GM18868 (cell line): ENCODE measurements at regions not wholly inside any gene's neighbourhood (a gene's known extent, or its start where the extent isn't known, plus 50 kb on each side); places are given as distances from the start of the nearest gene placed in this dataset.

Source experiments
- ATAC-seq: cut with Tn5 transposase; IDR thresholded peaks from one replicate; pipeline ENCODE4 v1.9.1; 2021; ENCODE audit warnings: mild to moderate bottlenecking, moderate library complexity; ENCODE audit not compliant: unreplicated experiment

- no peak for ATAC-seq
These were observed 311.4 kb downstream of the BCL11B start for GRCh38 chr14:98960617-98961013.

- ATAC-seq = no peak
These were observed 310.8 kb downstream of the BCL11B start for GRCh38 chr14:98961191-98961590.

GRCh38 chr14:98962118-98962517, 309.9 kb downstream of the BCL11B start:
- ATAC-seq = no peak

GRCh38 chr14:98963610-98964009, 308.4 kb downstream of the BCL11B start:
- no peak for ATAC-seq

- no peak for ATAC-seq
These were observed 307.8 kb downstream of the BCL11B start for GRCh38 chr14:98964171-98964570.

GRCh38 chr14:98965076-98965475, 306.9 kb downstream of the BCL11B start:
- ATAC-seq = no peak

- no peak for ATAC-seq
These were observed 306.0 kb downstream of the BCL11B start for GRCh38 chr14:98966016-98966415.

- no peak for ATAC-seq
These were observed 305.4 kb downstream of the BCL11B start for GRCh38 chr14:98966475-98967162.

GRCh38 chr14:98974113-98974512, 297.9 kb downstream of the BCL11B start:
- no peak for ATAC-seq

- ATAC-seq = no peak
These were observed 295.7 kb downstream of the BCL11B start for GRCh38 chr14:98976271-98976670.

- ATAC-seq = no peak
These were observed 294.5 kb downstream of the BCL11B start for GRCh38 chr14:98977451-98977850.

GRCh38 chr14:98982986-98983385, 289.0 kb downstream of the BCL11B start:
- no peak for ATAC-seq

GRCh38 chr14:98984027-98984718, 287.8 kb downstream of the BCL11B start:
- no peak for ATAC-seq

- no peak for ATAC-seq
These were observed 287.3 kb downstream of the BCL11B start for GRCh38 chr14:98984719-98985041.

- ATAC-seq = no peak
These were observed 278.2 kb downstream of the BCL11B start for GRCh38 chr14:98993818-98994217.

GRCh38 chr14:98994561-98994960, 277.4 kb downstream of the BCL11B start:
- ATAC-seq = no peak

GRCh38 chr14:98997526-98998205, 274.3 kb downstream of the BCL11B start:
- ATAC-seq = no peak

GRCh38 chr14:98999345-98999744, 272.7 kb downstream of the BCL11B start:
- ATAC-seq = no peak

GRCh38 chr14:98999901-99000300, 272.1 kb downstream of the BCL11B start:
- no peak for ATAC-seq

- no peak for ATAC-seq
These were observed 270.8 kb downstream of the BCL11B start for GRCh38 chr14:99001241-99001640.

GRCh38 chr14:99003646-99004045, 268.4 kb downstream of the BCL11B start:
- ATAC-seq = no peak

GRCh38 chr14:99004112-99004511, 267.9 kb downstream of the BCL11B start:
- no peak for ATAC-seq
